K562 (cell line): ENCODE measurements at regions not wholly inside any gene's neighbourhood (a gene's known extent, or its start where the extent isn't known, plus 50 kb on each side); places are given as distances from the start of the nearest gene placed in this dataset.

ENCODE experiments used
- ATAC-seq: fragments of 200-7000 bp; cut with Tn5 transposase; 3 replicates; pipeline ENCODE4 v1.9.1; 2020; ENCODE audit warnings: moderate library complexity
- BruUV-seq: library from RNA; stranded (reverse); fragments of 400-500 nt; replicated peaks from 2 replicates; lab custom pipeline; 2021; lab: Mats Ljungman, UMichigan
- CTCF ChIA-PET: fragments of 300-600 bp; formaldehyde crosslinking; extraction: SDS; loops from one replicate; lab custom pipeline; 2021; ENCODE audit warnings: low intra/inter-chr PET ratio; lab: Yijun Ruan, JAX
- POLR2A ChIA-PET: fragments of 300-600, 350-650 bp; sonication (Branson Sonifier 250); formaldehyde crosslinking; extraction: SDS; loops from one replicate; lab custom pipeline; 2021; ENCODE audit warnings: antibody characterized with exemption, inconsistent platforms; lab: Yijun Ruan, JAX
- DNase-seq, 4 experiments: peaks; one replicate each; pipeline versions ENCODE4 v3.0.0 to v3.0.0-alpha.2; 2011 to 2018; ENCODE audit warnings: low spot score in 3 of 4, mixed read lengths in 3 of 4; ENCODE audit errors: extremely low read depth in 1 of 4
- FAIRE-seq: peaks from 2 replicates; lab custom pipeline; 2011; peaks lifted over from hg19 to GRCh38; lab: Jason Lieb, UNC
- H2AFZ ChIP-seq: 2 replicates; pipeline ENCODE4 v1.6.0; 2011; ENCODE audit warnings: low read depth, low read length, control low read depth, inconsistent platforms
- H3K27ac ChIP-seq: fragments of 200-600 bp; 3 replicates; pipeline ENCODE4 v1.8.0; 2011; ENCODE audit warnings: low read depth, mild to moderate bottlenecking, control low read depth, inconsistent platforms, low read length, moderate library complexity, mixed read lengths; ENCODE audit errors: extremely low read depth
- H3K27me3 ChIP-seq, 2 experiments: fragments of 300-600 bp in 1 of 2; 2 replicates in 1 of 2; 3 replicates in 1 of 2; pipeline versions ENCODE4 v1.6.0 to v1.8.0; 2011; ENCODE audit warnings: inconsistent platforms in 2 of 2, low read length in 2 of 2, mild to moderate bottlenecking in 1 of 2, mixed read lengths in 1 of 2, moderate library complexity in 1 of 2; ENCODE audit not compliant: control insufficient read depth in 2 of 2, insufficient read depth in 2 of 2
- H3K36me3 ChIP-seq: fragments of 300-600 bp; 3 replicates; pipeline ENCODE4 v1.8.0; 2011; ENCODE audit warnings: mild to moderate bottlenecking, low read length, inconsistent platforms; ENCODE audit not compliant: control insufficient read depth, insufficient read depth
- H3K4me1 ChIP-seq, 2 experiments: fragments of 200-600 bp in 1 of 2; replicated peaks in 1 of 2; 2 replicates in 1 of 2; 3 replicates in 1 of 2; pipeline versions ENCODE4 v1.5.1 to v1.8.0; 2011; ENCODE audit warnings: inconsistent platforms in 2 of 2, low read length in 2 of 2, mild to moderate bottlenecking in 1 of 2, mixed read lengths in 1 of 2, moderate library complexity in 1 of 2; ENCODE audit not compliant: control insufficient read depth in 2 of 2, insufficient read depth in 2 of 2
- H3K4me2 ChIP-seq: 2 replicates; pipeline ENCODE4 v1.6.1; 2011; ENCODE audit warnings: low read length, control low read depth, inconsistent platforms, mixed read lengths; ENCODE audit not compliant: insufficient read depth
- H3K4me3 ChIP-seq: fragments of 200-600 bp; sonication (generic), shearing (Covaris generic); 2 replicates; pipeline ENCODE4 v1.5.1; 2016; ENCODE audit warnings: control low read depth, inconsistent platforms
- H3K79me2 ChIP-seq: fragments of 200-600 bp; 3 replicates; pipeline ENCODE4 v1.8.0; 2011; ENCODE audit warnings: low read length, inconsistent platforms; ENCODE audit not compliant: control insufficient read depth, insufficient read depth
- H3K9ac ChIP-seq, 2 experiments: 2 replicates each; pipeline versions ENCODE4 v1.6.0 to v1.6.1; 2011; ENCODE audit warnings: low read depth in 2 of 2, low read length in 2 of 2, control low read depth in 1 of 2, inconsistent platforms in 1 of 2, mild to moderate bottlenecking in 1 of 2, mixed read lengths in 1 of 2; ENCODE audit not compliant: insufficient read depth in 1 of 2
- H3K9me1 ChIP-seq: one replicate; pipeline ENCODE4 v1.6.0; 2011; ENCODE audit warnings: inconsistent platforms, mild to moderate bottlenecking, low read length, moderate library complexity; ENCODE audit not compliant: control insufficient read depth, insufficient read depth
- H3K9me3 ChIP-seq: replicated peaks from 2 replicates; pipeline ENCODE4 v1.5.1; 2011; ENCODE audit warnings: low read depth, low read length, inconsistent platforms; ENCODE audit not compliant: control insufficient read depth, insufficient read depth
- H4K20me1 ChIP-seq: replicated peaks from 2 replicates; pipeline ENCODE4 v1.6.1; 2011; ENCODE audit warnings: low read length, inconsistent platforms, mixed read lengths; ENCODE audit not compliant: control insufficient read depth, insufficient read depth
- CBFA2T3 ChIP-seq: fragments of 450-650 bp; IDR thresholded peaks from 2 replicates; pipeline ENCODE4 v1.6.1; 2017
- EP300 ChIP-seq: IDR thresholded peaks from 2 replicates; pipeline ENCODE4 v1.6.1; 2012; ENCODE audit warnings: low read length, improper control_type of control experiment
- FOXK2 ChIP-seq, 2 experiments: fragments of 450-650 bp; IDR thresholded peaks in 1 of 2; conservative IDR thresholded peaks in 1 of 2; 2 replicates each; pipeline ENCODE4 v1.6.1; 2016; ENCODE audit warnings: low read depth in 2 of 2, mild to moderate bottlenecking in 1 of 2
- IRF1 ChIP-seq: sonication (generic); formaldehyde crosslinking; IDR thresholded peaks from 2 replicates; pipeline ENCODE4 v1.8.0; 2022; ENCODE audit warnings: missing genetic modification reagents, mild to moderate bottlenecking, borderline replicate concordance
- IRF2 ChIP-seq: sonication (generic); formaldehyde crosslinking; IDR thresholded peaks from 2 replicates; pipeline ENCODE4 v1.8.1; 2022; ENCODE audit warnings: mild to moderate bottlenecking, missing genetic modification reagents
- MBD1 ChIP-seq: fragments of 250-450 bp; sonication (Bioruptor Pico); IDR thresholded peaks from 2 replicates; pipeline ENCODE4 v1.8.0; 2022; ENCODE audit warnings: inconsistent platforms
- RBM14 ChIP-seq: fragments of 200-400 bp; formaldehyde crosslinking; IDR thresholded peaks from 2 replicates; pipeline ENCODE4 v1.6.1; 2018; ENCODE audit warnings: low read depth, mild to moderate bottlenecking, low read length, moderate library complexity, borderline replicate concordance; ENCODE audit not compliant: insufficient read depth
- SLC30A9 ChIP-seq: fragments of 250-450 bp; sonication (Bioruptor Pico); IDR thresholded peaks from 2 replicates; pipeline ENCODE4 v1.8.0; 2022; ENCODE audit warnings: mild to moderate bottlenecking, moderate library complexity
- ZBTB34 ChIP-seq: fragments of 250-450 bp; sonication (Bioruptor Pico); IDR thresholded peaks from 2 replicates; pipeline ENCODE4 v1.8.0; 2021; ENCODE audit warnings: mild to moderate bottlenecking, moderate library complexity
- ZBTB43 ChIP-seq: sonication (generic); formaldehyde crosslinking; IDR thresholded peaks from 2 replicates; pipeline ENCODE4 v1.8.0; 2023; ENCODE audit warnings: mild to moderate bottlenecking, missing genetic modification reagents
- WGBS: fragments of 100-300 bp; shearing (Covaris generic); methylation state at CpG from one replicate; pipeline ENCODE4 v1.1.6; 2016; ENCODE audit warnings: low coverage, mixed read lengths; ENCODE audit not compliant: insufficient coverage; ENCODE audit errors: missing lambda C conversion rate; 5-methylcytosine and 5-hydroxymethylcytosine counted together
- in situ Hi-C: fragments of 300-500 bp; cut with MboI; formaldehyde crosslinking; loops from 4 replicates; pipeline ENCODE4 v1.15.0; 2018; ENCODE audit warnings: inconsistent platforms, mixed read lengths
- intact Hi-C: fragments of 100-400 bp; cut with micrococcal nuclease; formaldehyde crosslinking; loops from 2 replicates; pipeline ENCODE4 v1.14.2; 2022
- TF ChIP-seq, protein P1 (sequence below): fragments of 200-800 bp; sonication (Bioruptor generic); IDR thresholded peaks from 2 replicates; pipeline ENCODE4 v1.6.1; 2017; ENCODE audit warnings: missing genetic modification characterization, missing compliant biosample characterization

GRCh38 chr2:16227811-16228462 is 287.6 kb downstream of the MYCN start (continued):
- TF ChIP-seq, protein P1, sequence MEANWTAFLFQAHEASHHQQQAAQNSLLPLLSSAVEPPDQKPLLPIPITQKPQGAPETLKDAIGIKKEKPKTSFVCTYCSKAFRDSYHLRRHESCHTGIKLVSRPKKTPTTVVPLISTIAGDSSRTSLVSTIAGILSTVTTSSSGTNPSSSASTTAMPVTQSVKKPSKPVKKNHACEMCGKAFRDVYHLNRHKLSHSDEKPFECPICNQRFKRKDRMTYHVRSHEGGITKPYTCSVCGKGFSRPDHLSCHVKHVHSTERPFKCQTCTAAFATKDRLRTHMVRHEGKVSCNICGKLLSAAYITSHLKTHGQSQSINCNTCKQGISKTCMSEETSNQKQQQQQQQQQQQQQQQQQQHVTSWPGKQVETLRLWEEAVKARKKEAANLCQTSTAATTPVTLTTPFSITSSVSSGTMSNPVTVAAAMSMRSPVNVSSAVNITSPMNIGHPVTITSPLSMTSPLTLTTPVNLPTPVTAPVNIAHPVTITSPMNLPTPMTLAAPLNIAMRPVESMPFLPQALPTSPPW (CRISPR knock-in tag): peak; percentile 56
- TF ChIP-seq IRF1 (no peak), IRF2 (CRISPR knock-in tag) (no peak), MBD1 (CRISPR knock-in tag) (no peak)

GRCh38 chr2:16226943-16227664 is 286.8 kb downstream of the MYCN start:
- ChIA-PET CTCF (no interaction called here), POLR2A (no interaction called here)
- ATAC-seq (no peak), FAIRE-seq (no peak), DNase-seq (no peak)
- 2% methylated on average over 14 of the region's 21 CpGs for WGBS
- Histone ChIP-seq H2AFZ (no peak overlapping the region), H3K9ac (no peak overlapping the region), H3K79me2 (no peaks in the 10 kb centered on the region), H3K27me3 (peaks cover 0 to 5% of the 10 kb centered on the region in 2 experiments; a peak in 1 of 5 replicates), H4K20me1 (no peaks in the 10 kb centered on the region), H3K9me1 (no peaks in the 10 kb centered on the region), H3K4me1 (no peaks in the 10 kb centered on the region), H3K9me3 (no peaks in the 10 kb centered on the region), H3K4me2 (no peak overlapping the region), H3K36me3 (no peaks in the 10 kb centered on the region), H3K27ac (no peak overlapping the region), H3K4me3 (no peak overlapping the region)
- BruUV-seq: no TSS peak
- intact Hi-C loops: no loop called here
- in situ Hi-C loops: no loop called here
- TF ChIP-seq EP300 (no peak), SLC30A9 (CRISPR knock-in tag) (no peak), ZBTB43 (CRISPR knock-in tag) (no peak), RBM14 (no peak), ZBTB34 (CRISPR knock-in tag) (no peak), FOXK2 (conservative IDR thresholded peaks at IDR 0.05 in 1 of 2, IDR thresholded peaks at IDR 0.05 in 1 of 2; ENCODE audit: low read depth in 2 of 2) (no peak), CBFA2T3 (no peak)
